Inferior parietal cortex (tissue), 1 donor: ENCODE measurements at regions not wholly inside any gene's neighbourhood (a gene's known extent, or its start where the extent isn't known, plus 50 kb on each side); places are given as distances from the start of the nearest gene placed in this dataset.
"Not testable (repeated sequence)": the region's sequence is repeated elsewhere in the genome, so short reads cannot be mapped to it uniquely, and the experiment has no call there.

Experiments used
- DNase-seq: peaks from one replicate; pipeline ENCODE4 v3.0.0-alpha.2; 2016; ENCODE audit errors: extremely low spot score

DNA sequence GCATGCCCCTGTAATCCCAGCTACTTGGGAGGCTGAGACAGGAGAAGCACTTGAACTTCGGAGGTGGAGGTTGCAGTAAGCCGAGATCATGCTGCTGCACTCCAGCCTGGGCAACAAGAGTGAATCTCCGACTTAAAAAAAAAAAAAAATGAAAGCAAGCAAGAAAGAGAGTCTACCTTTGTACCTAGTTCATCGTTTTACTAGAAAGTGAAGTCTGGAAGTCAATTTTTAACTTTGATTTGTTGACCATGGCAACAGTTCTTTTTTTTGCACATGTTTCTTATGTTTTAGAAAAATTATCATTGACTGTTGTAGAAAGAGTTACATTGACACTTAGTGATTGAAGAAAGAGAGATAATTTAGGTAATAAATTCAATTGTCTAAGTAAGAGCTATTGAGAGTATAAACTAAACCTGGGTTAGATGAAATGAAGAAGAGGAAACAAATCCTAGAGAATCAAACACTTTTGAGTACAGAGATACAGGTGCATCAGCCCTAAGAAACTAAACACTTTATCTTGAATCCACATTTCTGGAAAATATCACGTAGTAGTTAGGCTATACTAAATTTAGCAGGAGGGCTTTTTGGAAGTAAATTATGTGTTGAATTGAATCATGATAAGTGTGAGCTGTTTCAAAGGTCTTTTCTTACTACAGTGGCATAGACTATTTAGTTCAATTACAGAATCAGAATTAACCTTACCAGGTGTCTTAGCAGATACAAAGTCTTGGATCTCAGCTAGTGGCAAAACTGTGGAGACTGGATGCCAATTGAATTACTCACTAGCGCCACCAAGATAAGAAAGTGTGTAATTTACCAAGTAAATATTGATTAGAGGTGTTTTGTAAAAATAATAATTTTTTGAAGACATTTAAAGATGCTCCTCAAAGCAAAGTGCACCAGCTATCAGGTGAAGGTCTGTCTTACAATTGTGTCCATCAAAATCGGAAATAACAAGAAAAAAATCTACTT lies 303.4 kb upstream of the NRXN1 start:
- DNase-seq = no peak

DNA sequence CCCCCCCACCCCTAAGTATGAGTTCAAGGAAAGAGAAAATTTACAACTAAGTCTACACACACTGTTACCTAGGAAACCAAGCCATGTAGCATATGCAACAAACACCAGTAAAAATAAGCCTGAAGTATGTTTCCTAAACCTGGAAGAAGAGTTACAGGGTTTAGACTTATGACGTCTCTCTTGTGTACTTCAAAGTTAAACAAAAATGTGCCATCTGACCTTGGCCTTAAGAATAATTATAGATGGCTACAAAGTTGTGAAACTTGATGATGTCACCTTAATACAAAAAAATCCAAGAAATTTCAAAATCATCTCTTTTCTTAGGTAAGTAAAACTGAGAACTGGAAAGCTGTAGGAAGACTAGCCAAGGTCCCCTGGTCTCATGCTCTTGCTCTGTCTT lies 297.6 kb upstream of the NRXN1 start:
- no peak for DNase-seq

- DNase-seq = no peak
Measured at GRCh38 chr2:51324051-51324450, 292.1 kb upstream of the NRXN1 start.

GRCh38 chr2:51322613-51323012 lies 290.7 kb upstream of the NRXN1 start:
- no peak for DNase-seq

DNA sequence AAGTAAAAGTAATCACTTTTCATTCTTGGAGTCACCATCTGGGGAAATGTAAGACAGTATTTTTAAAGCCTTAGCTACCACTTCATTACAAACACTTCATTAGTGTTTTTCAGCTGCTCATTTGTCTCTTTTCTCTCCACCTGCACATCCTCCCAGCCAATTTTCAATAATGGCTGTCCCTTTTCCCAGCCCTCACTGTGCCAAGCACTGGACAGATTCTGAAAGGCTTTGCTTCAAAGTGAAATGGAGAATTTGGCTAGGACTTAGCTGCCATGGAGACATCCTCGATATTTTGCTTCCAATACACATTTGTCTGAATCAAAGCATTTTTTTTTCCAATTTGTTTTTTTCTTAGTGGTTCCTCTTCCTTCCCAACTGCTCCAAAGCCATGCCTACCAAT lies 272.4 kb upstream of the NRXN1 start:
- DNase-seq = peak; percentile 42

- no peak for DNase-seq
Measured at GRCh38 chr2:51301381-51301780, 269.4 kb upstream of the NRXN1 start.

DNA sequence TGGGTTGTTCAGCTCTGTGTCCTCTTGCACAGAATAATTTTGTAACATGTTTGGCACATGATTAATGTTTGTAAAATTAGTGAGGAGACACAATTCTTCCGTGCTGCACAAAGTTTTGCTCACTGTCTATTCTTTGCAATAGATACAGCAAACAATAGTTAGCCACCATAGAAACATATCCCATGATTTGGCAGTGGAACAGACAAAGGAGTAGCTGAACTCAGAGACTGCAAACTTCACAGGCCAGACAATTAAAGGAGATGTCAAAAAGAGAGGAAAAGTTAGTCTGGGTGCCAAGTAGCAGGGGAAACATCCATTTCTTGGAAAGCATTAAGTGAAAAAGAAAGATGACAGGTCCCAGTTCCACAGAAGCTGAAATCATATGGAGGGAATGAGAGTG lies 267.4 kb upstream of the NRXN1 start:
- DNase-seq = no peak

- no peak for DNase-seq
Measured at GRCh38 chr2:51297488-51297887, 265.6 kb upstream of the NRXN1 start.

- no peak for DNase-seq
Measured at GRCh38 chr2:51293566-51294200, 261.8 kb upstream of the NRXN1 start.

DNA sequence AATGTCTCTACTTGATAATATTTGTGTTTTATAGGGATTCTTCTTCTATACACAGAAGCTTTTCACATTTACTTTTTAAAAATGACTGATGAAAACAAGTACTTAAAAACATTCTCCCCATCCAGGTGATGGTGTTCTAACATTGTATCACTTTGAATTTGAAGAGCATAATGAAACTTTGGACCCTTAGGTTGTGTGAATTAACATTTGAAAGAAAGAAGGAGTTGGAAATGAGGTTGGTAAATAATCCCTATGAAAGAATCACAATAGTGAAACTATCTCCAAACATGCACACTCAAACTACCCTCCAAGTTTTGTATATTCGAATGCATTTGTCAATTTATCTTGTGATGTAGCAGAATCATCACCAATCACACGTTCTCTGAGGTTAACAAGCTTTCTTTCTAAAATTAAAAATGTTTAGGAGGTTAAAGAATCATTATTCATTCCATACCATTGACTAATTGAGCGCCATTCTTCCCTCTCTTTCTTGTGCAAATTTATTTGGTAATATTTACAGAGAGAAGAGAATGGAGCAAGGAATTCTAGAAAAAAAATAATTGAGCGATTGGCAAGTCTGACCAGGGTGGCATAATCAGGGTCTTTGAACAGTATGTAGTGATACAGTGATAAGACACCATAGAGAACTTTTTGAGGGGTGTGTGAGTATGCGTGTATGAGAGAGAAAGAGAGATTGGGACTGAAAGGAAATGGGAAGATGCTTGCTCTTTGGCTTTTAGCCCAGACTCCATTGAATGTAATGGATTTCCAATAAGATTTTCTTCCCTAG lies 260.0 kb upstream of the NRXN1 start:
- no peak for DNase-seq

- no peak for DNase-seq
Measured at GRCh38 chr2:51290725-51291124, 258.8 kb upstream of the NRXN1 start.

DNA sequence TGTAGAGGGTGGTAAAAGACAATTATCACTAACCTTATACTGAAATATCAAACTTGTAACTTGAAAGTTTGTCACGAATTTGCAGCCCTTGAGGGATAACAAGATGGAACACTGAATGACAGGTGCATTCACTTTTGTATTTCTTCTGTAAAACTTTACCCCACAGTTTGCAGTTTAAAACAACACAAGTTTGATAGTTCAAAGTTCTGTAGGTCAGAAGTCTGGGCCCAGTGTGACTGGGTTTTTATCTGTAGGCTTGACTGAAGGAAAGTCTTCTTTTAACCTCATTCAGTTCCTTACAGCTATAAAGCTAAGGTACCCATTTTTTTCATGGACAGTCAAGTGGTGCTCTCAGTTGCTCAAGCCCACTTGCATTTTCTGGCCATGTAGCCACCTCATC lies 257.1 kb upstream of the NRXN1 start:
- no peak for DNase-seq

- DNase-seq = no peak
Measured at GRCh38 chr2:51268191-51268590, 236.3 kb upstream of the NRXN1 start.

GRCh38 chr2:51265539-51265938 lies 233.6 kb upstream of the NRXN1 start:
- DNase-seq = no peak

DNA sequence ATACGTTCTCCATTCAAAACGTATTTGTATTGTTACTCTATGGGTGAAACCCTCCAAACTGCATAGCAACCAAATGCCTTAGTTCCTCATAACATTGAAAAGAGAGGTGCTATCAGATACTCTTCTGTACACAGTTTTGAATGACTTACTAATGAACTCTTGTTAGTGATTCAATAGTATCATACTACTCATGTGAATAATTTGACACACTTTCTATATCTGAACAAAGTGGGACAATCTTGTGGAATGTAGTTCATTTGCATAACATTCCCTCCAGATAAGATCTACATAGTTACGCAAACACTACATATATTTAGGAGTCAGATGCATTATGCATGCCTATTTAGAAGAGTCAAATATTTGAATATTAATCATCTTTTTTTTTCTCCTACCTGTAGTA lies 232.0 kb upstream of the NRXN1 start:
- no peak for DNase-seq

DNA sequence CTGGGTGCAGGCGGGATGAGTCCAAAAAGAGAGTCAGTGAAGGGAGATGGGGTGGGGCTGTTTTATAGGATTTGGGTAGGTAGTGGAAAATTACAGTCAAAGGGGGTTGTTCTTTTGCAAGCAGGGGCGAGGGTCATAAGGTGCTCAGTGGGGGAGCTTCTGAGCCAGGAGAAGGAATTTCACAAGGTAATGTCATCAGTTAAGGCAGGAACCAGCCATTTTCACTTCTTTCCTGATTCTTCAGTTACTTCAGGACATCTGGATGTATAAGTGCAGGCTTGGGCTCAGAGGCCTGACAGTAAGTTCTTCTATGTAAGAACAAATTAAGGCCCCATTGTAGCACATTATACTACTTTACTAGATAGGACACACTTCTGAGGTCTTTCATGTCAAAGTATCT lies 231.2 kb upstream of the NRXN1 start:
- not testable (repeated sequence) for DNase-seq

DNA sequence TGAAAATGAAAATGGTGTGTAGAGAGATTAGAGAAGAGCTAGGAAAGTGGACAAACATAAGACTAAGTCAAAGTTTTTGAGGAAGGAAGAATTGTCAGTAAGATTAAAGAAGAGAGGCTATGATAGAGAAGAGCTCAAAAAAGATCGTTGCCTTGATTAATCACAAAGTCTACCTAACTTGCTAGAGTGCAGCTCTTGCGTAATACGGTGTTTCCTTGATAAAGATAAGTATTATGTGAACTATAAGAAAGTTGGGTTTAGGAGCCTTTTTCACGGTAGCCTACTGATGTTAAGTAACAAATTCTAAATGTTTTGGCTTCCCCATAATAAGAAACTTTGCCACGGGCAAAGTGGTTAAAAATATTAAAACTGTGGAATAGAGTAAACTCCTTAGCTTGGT lies 226.4 kb upstream of the NRXN1 start:
- DNase-seq = no peak

GRCh38 chr2:51256736-51257135 lies 224.8 kb upstream of the NRXN1 start:
- no peak for DNase-seq

- no peak for DNase-seq
Measured at GRCh38 chr2:51251356-51251755, 219.4 kb upstream of the NRXN1 start.

- DNase-seq = no peak
Measured at GRCh38 chr2:51247252-51247805, 215.4 kb upstream of the NRXN1 start.

DNA sequence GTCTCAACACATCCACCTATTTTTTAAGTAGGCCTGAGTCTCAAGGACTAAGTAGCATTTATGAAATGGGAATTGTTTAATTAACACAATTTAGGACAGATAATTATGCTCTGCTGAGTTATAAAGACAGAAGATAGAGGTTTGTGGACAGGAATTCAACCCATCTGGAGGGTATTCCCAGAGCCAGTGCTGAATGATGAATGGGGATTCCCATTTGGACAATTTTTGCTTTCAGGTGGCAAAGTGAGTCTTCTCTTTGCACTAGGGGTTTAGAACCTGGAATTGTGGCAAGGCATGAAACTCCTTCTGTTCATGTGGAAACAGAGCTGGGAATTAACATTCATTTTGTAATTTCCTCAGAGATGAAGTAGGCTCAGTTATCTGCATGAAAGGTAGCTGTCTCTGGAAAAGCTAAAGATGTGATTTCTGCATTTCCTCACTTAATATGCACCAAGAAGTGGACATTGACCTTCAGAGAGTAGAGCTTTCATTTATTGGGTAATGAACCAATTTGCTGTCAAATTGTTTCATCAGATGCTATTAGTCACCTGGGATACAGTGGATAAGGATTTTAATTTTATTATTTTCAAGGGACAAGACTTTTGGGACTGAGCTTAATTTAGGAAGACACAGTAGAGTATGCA lies 212.1 kb upstream of the NRXN1 start:
- no peak for DNase-seq
